ENCODE measurements at regions not wholly inside any gene's neighbourhood (a gene's known extent, or its start where the extent isn't known, plus 50 kb on each side); places are given as distances from the start of the nearest gene placed in this dataset.
"Not testable (repeated sequence)": the region's sequence is repeated elsewhere in the genome, so short reads cannot be mapped to it uniquely, and the experiment has no call there.

GRCh38 chr5:62236593-62236992, 69.4 kb upstream of the KIF2A start:
- not testable (repeated sequence) for DNase-seq

DNA sequence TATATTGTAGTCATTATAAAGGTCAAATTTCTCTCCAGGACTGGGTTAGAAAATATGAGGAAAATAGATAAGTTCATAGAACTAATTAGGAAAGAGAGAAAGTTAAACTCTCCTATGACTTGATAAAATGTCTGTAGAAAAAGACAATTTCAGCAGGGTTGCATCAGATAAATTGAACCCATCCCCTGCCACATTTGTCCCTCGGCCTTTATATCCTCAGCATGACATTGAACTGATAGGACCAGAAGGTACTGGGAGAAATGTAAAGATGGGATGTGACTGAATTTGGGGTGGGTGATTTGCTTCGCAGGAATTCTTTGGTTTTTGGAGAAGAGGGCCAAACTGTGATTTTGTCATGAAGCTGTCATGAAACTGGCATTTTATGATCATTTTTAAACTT, 68.1 kb upstream of the KIF2A start:
- not testable (repeated sequence) for DNase-seq

GRCh38 chr5:62238584-62238983, 67.4 kb upstream of the KIF2A start:
- not testable (repeated sequence) for DNase-seq

GRCh38 chr5:62240494-62240893, 65.5 kb upstream of the KIF2A start:
- not testable (repeated sequence) for DNase-seq

GRCh38 chr5:62242000-62242399, 64.0 kb upstream of the KIF2A start:
- not testable (repeated sequence) for DNase-seq

- DNase-seq = not testable (repeated sequence)
Measured at GRCh38 chr5:62243046-62243445, 63.0 kb upstream of the KIF2A start.

DNA sequence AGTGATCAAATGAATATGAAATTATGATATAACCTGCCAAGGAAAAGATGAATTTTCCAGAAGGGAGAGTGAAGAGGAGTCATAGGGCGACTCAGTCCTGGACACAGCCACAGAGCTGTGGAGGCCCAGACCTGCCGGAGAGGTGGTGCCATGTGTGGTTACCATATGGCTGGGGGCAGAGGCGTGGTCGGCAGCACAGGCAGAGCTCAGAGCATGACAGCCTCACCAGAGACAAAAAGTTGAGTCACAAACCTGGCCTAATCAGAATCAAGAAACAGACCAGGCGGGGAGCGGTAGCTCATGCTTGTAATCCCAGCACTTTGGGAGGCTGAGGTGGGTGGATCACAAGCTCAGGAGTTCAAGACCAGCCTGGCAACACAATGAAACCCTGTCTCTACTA, 57.8 kb upstream of the KIF2A start:
- DNase-seq = not testable (repeated sequence)

DNA sequence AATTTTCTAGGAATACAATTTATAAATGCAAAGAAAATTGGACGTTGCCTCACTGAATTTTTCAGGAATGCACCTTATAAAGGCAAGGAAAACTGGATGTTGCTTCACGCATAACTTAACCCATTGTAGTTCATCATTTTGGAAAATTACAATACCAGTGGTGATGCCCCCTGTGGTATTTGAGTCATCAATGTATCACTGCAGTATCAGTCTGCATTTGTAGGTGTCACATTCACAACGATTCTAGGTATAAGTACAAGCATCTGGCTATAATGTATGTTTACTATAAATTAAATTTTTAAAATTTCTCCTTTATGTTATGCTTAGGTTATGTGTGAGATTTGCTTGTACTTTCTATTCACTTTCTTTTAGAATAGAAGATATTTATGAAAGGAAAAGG, 55.9 kb upstream of the KIF2A start:
- not testable (repeated sequence) for DNase-seq

DNA sequence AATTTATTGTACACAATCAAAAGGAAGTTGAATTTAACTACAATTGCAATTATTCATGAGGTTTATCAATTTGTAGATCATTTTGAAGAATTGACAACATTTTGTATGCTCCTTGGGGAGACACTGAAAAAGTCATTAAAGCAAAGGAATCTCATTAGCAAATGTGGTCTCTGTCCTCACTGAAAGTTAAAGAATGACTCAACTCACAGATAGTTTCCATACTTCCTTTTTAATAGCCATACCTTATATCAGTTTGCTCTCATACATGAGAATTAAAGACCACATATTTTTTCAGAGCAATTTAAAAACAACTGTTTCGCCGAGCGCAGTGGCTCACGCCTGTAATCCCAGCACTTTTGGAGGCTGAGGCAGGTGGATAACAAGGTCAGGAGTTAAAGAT, 55.1 kb upstream of the KIF2A start:
- DNase-seq = not testable (repeated sequence)

GRCh38 chr5:62252519-62252918, 53.5 kb upstream of the KIF2A start:
- not testable (repeated sequence) for DNase-seq

DNA sequence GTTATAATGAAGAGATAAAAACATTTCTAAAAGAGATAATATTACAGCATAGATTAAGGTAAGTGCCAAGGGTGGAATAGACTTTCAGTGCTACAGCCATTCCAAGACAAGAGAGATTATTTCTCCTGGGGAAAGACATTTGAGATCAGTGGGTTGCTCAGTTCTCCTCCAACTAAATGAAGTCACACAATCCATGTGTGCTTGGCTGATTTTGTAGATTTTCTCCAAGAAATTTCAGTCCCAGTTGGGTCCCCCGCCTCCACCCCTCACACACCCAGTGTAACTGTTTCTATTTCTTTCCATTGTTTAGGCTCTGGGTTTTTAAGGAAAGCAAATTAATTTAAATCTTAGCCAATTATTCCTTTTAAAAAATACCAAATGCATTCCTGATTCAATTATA, 50.5 kb upstream of the KIF2A start:
- not testable (repeated sequence) for DNase-seq

DNA sequence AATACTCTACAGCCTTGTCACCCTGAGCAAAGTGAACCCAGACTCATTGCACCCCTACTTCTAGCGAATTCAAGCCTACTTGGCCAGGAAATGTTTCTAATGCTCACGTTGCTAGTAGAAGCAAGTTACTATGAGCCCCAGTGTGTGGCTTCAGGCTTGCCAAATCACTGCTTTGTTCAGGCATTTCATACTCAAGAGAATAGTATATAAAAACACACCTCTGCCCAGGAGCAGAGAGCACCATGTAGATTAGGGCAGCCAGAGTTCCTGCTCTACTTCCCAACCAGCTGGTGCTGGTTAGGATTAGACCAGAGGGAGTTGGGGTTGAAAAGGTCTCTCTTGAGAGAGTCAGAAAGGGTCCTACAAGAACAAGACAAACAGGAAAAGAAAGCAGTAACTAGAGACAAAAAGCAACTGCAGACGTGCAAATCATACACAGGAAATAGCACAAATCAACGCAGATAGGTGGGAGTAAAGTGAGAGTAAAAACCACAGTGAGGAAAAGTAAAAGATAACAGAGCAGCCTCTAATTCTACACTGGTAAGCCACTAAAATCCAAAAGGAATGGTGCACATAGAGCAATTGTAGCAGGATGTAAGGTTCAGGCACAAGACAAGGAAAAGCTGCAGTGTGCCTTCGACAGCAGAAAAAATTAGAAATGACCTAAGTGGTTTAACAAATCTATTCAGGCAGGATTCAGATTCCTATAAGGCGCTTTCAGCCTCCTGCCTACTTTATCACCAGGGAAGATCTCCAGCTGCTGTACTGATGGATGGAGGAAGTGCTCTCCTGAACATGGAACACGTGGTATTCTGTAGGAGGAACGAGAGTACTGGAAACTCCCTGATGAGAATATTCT, 49.6 kb upstream of the KIF2A start:
- DNase-seq = peak; percentile 43 to 62
